Glutamatergic neuron (in vitro differentiated cells): ENCODE measurements at regions not wholly inside any gene's neighbourhood (a gene's known extent, or its start where the extent isn't known, plus 50 kb on each side); places are given as distances from the start of the nearest gene placed in this dataset.

Experiments
- DNase-seq: peaks from one replicate; pipeline ENCODE4 v3.0.0; 2022
- H3K27ac Mint-ChIP-seq: one replicate; pipeline ENCODE4 v1.8.0; 2020; ENCODE audit warnings: mild to moderate bottlenecking, mixed read lengths, inconsistent platforms; ENCODE audit not compliant: unreplicated experiment
- H3K27me3 Mint-ChIP-seq: one replicate; pipeline ENCODE4 v1.8.0; 2020; ENCODE audit warnings: mild to moderate bottlenecking, moderate library complexity, mixed read lengths, inconsistent platforms; ENCODE audit not compliant: unreplicated experiment
- H3K36me3 Mint-ChIP-seq: one replicate; pipeline ENCODE4 v1.8.0; 2020; ENCODE audit warnings: mild to moderate bottlenecking, mixed read lengths, inconsistent platforms; ENCODE audit not compliant: unreplicated experiment
- H3K4me1 Mint-ChIP-seq: one replicate; pipeline ENCODE4 v1.8.0; 2020; ENCODE audit warnings: mild to moderate bottlenecking, low read depth, mixed read lengths, inconsistent platforms; ENCODE audit not compliant: unreplicated experiment
- H3K4me3 Mint-ChIP-seq: one replicate; pipeline ENCODE4 v1.8.0; 2020; ENCODE audit warnings: mild to moderate bottlenecking, mixed read lengths, inconsistent platforms; ENCODE audit not compliant: unreplicated experiment
- H3K9me3 Mint-ChIP-seq: one replicate; pipeline ENCODE4 v1.8.0; 2020; ENCODE audit warnings: mild to moderate bottlenecking, moderate library complexity, mixed read lengths, inconsistent platforms; ENCODE audit not compliant: unreplicated experiment
- CTCF ChIP-seq: fragments of 200-600 bp; sonication (generic); IDR thresholded peaks from one replicate; pipeline ENCODE4 v1.5.0; 2021; ENCODE audit not compliant: partially characterized antibody, unreplicated experiment

GRCh38 chr6:105606831-105607463, 204.1 kb upstream of the PREP start:
- Mint-ChIP-seq H3K36me3 (peaks cover 5% of the 10 kb centered on the region), H3K9me3 (no peaks in the 10 kb centered on the region), H3K4me1 (peaks cover 5% of the 10 kb centered on the region), H3K4me3 (no peak overlapping the region), H3K27me3 (no peaks in the 10 kb centered on the region), H3K27ac (peak overlapping the region; percentile 36)
- no peak for TF ChIP-seq CTCF
- DNase-seq = peak; percentile 18

GRCh38 chr6:105604587-105604884, 201.7 kb upstream of the PREP start:
- Mint-ChIP-seq H3K27me3 (no peaks in the 10 kb centered on the region), H3K4me1 (peaks cover 5% of the 10 kb centered on the region), H3K36me3 (peaks cover 5% of the 10 kb centered on the region), H3K4me3 (no peak overlapping the region), H3K27ac (no peak overlapping the region), H3K9me3 (no peaks in the 10 kb centered on the region)
- no peak for DNase-seq
- TF ChIP-seq CTCF = no peak

- Mint-ChIP-seq H3K27ac (no peak overlapping the region), H3K9me3 (no peaks in the 10 kb centered on the region), H3K27me3 (no peaks in the 10 kb centered on the region), H3K4me1 (peaks cover 5% of the 10 kb centered on the region), H3K36me3 (peaks cover 5% of the 10 kb centered on the region), H3K4me3 (no peak overlapping the region)
- no peak for DNase-seq
- no peak for TF ChIP-seq CTCF
These were observed 201.1 kb upstream of the PREP start for GRCh38 chr6:105603788-105604586.

- H3K36me3 Mint-ChIP-seq = peaks cover 9% of the 10 kb centered on the region
- H3K9me3 Mint-ChIP-seq = no peaks in the 10 kb centered on the region
- H3K4me1 Mint-ChIP-seq = peaks cover 3% of the 10 kb centered on the region
- H3K4me3 Mint-ChIP-seq = no peak overlapping the region
- no peak for TF ChIP-seq CTCF
- H3K27ac Mint-ChIP-seq = no peak overlapping the region
- DNase-seq = no peak
- peaks cover 2% of the 10 kb centered on the region for H3K27me3 Mint-ChIP-seq
These were observed 198.8 kb upstream of the PREP start for GRCh38 chr6:105601541-105602236.
